K562 (cell line): ENCODE measurements at regions not wholly inside any gene's neighbourhood (a gene's known extent, or its start where the extent isn't known, plus 50 kb on each side); places are given as distances from the start of the nearest gene placed in this dataset.

Experiments used
- NCOR1 ChIP-seq: fragments of 450-650 bp; IDR thresholded peaks from 2 replicates; pipeline ENCODE4 v1.6.1; 2016; ENCODE audit warnings: mild to moderate bottlenecking, moderate library complexity
- PRPF4 ChIP-seq: fragments of 200-400 bp; formaldehyde crosslinking; IDR thresholded peaks from one replicate; pipeline ENCODE4 v1.6.1; 2017; ENCODE audit warnings: low read length, low read depth, mild to moderate bottlenecking; ENCODE audit not compliant: insufficient read depth, poor library complexity, severe bottlenecking
- RBM15 ChIP-seq: fragments of 200-400 bp; formaldehyde crosslinking; IDR thresholded peaks from 2 replicates; pipeline ENCODE4 v1.6.1; 2018; ENCODE audit warnings: mild to moderate bottlenecking, low read length, moderate library complexity; ENCODE audit not compliant: insufficient read depth
- RHOXF2B ChIP-seq: fragments of 250-450 bp; sonication (Bioruptor Pico); conservative IDR thresholded peaks from 2 replicates; pipeline ENCODE4 v1.5.1; 2021
- SAFB2 ChIP-seq: fragments of 200-400 bp; formaldehyde crosslinking; IDR thresholded peaks from 2 replicates; pipeline ENCODE4 v1.6.1; 2018; ENCODE audit warnings: borderline replicate concordance, low read length, low read depth, moderate library complexity; ENCODE audit not compliant: severe bottlenecking
- SFPQ ChIP-seq: fragments of 200-400 bp; formaldehyde crosslinking; IDR thresholded peaks from 2 replicates; pipeline ENCODE4 v1.6.1; 2017; ENCODE audit warnings: mild to moderate bottlenecking, low read depth, low read length, moderate library complexity
- TEAD4 ChIP-seq, 2 experiments: sonication (generic) in 1 of 2; formaldehyde crosslinking in 1 of 2; IDR thresholded peaks; 2 replicates each; pipeline versions ENCODE4 v1.6.1 to v1.8.0; 2012 to 2022; ENCODE audit warnings: borderline replicate concordance in 1 of 2, inconsistent platforms in 1 of 2, low read length in 1 of 2, mild to moderate bottlenecking in 1 of 2, missing genetic modification reagents in 1 of 2
- ZNF318 ChIP-seq, 2 experiments: fragments of 450-650 bp; IDR thresholded peaks; 2 replicates each; pipeline ENCODE4 v1.6.1; 2016; ENCODE audit warnings: mild to moderate bottlenecking in 2 of 2, borderline replicate concordance in 1 of 2, low read depth in 1 of 2, moderate library complexity in 1 of 2
- ZNF655 ChIP-seq: fragments of 250-450 bp; sonication (Bioruptor Pico); IDR thresholded peaks from 2 replicates; pipeline ENCODE4 v1.5.0; 2021
- ZNF778 ChIP-seq: fragments of 450-650 bp; formaldehyde crosslinking; IDR thresholded peaks from 2 replicates; pipeline ENCODE4 v1.4.0; 2020; ENCODE audit warnings: mild to moderate bottlenecking, moderate library complexity

GRCh38 chr18:38307914-38308313, 742.3 kb upstream of the CELF4 start (continued):
- TF ChIP-seq NCOR1, result no peak
- TF ChIP-seq ZNF778, result no peak
- TF ChIP-seq PRPF4, result no peak
- TF ChIP-seq RBM15, result no peak
- no peak for TF ChIP-seq ZNF318 (IDR thresholded peaks at IDR 0.05; ENCODE audit: borderline replicate concordance in 1 of 2, low read depth in 1 of 2)
- no peak for TF ChIP-seq TEAD4 (IDR thresholded peaks at IDR 0.05; ENCODE audit: low read length)
- TF ChIP-seq TEAD4 (CRISPR knock-in tag; IDR thresholded peaks at IDR 0.05; ENCODE audit: borderline replicate concordance), result no peak
- TF ChIP-seq ZNF655 (CRISPR knock-in tag), result no peak
- no peak for TF ChIP-seq SFPQ
- no peak for TF ChIP-seq SAFB2
- no peak for TF ChIP-seq RHOXF2B (CRISPR knock-in tag)
